ENCODE measurements at regions not wholly inside any gene's neighbourhood (a gene's known extent, or its start where the extent isn't known, plus 50 kb on each side); places are given as distances from the start of the nearest gene placed in this dataset.

DNA sequence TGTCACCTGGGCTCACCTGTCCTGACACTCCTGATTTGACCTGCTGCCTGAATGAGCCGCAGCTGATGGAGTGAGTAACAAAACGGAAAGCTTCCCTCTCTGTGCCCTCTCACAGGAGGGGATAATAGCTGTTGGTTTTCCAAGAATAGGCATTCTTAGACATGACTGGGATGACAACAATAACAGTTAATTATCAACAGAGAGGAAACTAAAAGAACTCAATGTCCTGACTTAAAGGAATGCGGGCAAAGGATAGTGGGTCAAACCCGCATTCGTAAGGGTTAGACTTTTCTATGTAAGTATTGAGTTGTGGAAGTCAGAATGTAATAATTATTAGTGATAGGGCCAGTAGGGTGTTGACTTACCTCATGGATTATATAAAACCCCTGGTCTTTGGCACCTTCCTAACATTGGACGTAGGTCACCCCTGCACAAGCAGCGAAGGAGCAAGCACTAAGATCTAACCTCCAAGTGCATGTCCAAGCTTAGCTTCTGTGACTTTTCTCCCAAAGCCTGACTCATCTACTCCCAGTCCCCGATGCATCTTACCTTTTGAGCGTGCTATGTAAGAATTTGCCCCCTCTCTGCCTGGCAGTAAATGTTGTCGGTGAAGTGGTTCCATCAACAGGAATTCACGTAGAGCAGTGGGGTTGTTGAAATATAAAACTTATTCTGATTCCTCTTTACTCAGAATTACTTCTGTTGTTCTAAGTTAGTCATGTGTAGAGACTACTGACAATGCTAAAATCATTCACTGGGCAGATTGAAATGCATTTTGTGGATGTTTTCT lies 442.3 kb downstream of the FGF9 start:
- no peak for DNase-seq (ENCODE audit: extremely low read depth, low read depth, low spot score)

DNA sequence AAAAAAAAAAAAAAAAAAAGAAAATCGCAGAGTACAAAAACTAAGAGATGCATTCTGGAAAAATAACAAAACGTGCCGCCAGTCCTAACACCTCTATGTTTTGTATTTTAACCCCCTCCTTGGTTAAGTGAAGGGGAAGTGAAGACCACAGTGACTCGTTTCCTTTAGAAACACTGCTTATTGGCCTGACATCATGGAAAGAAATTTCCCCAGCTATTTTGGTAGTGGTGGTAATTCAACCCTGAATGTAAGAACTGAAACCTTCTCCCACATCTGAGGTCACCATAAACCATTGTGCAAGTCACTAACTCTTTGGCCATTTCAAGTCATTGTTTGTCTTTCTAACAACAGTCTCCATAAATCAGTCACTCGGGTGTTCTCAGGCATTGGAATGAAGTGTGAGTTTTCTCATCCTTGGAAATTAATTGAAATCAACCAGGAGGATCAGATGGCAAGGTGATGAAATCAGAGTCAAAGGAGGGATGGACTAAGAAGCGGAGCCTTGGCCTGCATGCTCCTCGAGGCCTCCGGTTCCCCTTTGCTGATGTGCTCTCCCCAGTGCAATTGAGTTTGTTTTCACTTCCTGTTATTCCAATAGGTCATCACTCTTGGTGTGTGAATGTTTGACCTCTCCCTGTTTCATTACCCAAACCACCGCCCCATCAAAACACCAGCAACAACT lies 443.9 kb downstream of the FGF9 start:
- DNase-seq (ENCODE audit: extremely low read depth, low read depth, low spot score): no peak

DNA sequence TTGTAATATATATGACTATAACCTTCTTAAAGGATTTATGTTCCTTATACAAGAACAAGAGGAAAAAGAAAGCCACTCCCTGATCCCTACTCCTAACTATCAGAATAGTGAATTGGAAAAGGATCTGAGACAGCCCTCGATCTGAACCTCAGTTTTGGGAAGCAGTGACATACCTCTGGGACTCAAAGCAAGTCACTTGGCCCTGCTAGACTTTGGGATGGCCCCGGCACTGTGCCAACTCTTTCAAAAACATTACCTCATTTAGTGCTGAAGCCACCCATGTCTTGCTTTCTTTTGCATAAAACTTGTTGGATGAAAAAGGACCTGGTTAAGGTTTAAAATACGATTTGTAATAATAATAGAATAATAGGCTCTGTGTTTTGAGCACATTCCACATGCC lies 447.3 kb downstream of the FGF9 start:
- DNase-seq (ENCODE audit: extremely low read depth, low read depth, low spot score): no peak

DNA sequence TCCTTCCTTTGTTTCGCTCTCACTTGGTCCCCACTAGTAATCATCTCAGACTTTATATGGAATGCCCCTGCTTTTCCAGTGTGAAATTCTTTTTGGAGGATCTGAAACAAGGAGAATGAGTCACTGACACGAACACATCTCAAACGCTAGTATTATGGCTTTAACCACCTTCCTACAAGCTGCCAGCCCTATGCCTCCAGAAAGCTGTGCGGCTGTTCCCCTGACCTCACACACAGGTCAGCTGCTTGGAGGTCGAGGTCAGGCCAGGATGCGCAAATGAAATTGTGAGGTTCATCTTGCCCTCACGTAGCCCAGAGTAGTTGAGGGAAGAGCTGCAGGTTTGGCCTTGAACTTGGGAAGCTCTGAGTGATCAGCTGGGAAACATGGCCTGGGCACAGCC lies 449.8 kb downstream of the FGF9 start:
- DNase-seq (ENCODE audit: extremely low read depth, low read depth, low spot score): no peak

DNA sequence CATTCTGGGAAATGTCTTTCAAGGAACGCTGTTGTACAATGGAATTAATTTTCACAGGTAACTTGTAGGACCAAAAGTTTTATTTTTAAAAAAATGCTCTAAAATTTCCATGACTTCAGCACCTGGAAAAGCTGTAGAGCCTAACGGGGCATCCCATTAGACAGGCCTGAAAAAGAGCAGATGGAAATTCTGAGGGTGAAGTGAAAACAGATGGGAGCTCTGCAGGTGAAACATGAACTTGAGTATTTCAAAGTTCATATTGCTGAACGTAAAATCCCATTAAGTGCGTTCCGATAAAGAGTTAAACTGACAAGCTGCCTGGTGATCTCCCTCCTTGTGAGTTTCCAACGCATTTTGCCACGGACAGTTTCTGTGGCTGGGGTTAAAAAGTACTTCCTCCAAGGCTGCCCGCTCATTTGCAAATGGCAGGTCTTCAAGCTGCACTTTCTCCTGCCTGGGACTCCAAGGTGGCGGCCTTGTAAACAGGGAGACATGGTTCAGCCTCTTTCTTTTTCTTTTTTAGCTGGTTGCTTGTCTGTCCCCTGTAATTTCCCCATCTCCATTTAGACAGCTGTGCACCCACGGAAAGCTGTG lies 450.4 kb downstream of the FGF9 start:
- DNase-seq (ENCODE audit: extremely low read depth, low read depth, low spot score): no peak

DNA sequence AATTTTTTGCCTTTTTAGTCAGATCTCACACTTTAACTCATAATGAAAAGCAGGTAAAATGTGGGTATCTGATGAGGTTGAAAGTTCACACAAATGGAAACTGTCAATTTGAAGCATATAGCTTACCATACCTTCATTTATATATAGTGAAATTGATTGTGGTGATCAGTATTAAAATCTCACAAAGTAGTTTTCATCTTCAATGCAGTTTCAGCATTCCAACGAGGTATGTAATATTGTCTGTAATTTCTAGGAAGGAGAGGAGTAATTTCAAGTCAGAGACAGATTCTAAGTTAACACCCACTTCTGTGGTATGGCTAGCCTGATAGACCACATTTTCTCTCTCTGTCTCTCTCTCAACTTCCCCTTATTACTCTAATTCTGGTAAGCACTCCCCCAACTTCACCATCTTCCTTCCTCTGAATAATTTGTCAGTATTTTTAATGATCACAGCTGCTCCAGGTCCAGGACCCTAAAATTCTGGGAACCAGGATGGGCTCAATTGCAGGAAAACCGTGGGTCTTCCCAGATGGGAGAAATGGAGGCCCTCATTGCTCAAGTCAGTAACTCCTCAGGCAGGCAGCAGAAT lies 455.7 kb downstream of the FGF9 start:
- no peak for DNase-seq (ENCODE audit: extremely low read depth, low read depth, low spot score)

DNA sequence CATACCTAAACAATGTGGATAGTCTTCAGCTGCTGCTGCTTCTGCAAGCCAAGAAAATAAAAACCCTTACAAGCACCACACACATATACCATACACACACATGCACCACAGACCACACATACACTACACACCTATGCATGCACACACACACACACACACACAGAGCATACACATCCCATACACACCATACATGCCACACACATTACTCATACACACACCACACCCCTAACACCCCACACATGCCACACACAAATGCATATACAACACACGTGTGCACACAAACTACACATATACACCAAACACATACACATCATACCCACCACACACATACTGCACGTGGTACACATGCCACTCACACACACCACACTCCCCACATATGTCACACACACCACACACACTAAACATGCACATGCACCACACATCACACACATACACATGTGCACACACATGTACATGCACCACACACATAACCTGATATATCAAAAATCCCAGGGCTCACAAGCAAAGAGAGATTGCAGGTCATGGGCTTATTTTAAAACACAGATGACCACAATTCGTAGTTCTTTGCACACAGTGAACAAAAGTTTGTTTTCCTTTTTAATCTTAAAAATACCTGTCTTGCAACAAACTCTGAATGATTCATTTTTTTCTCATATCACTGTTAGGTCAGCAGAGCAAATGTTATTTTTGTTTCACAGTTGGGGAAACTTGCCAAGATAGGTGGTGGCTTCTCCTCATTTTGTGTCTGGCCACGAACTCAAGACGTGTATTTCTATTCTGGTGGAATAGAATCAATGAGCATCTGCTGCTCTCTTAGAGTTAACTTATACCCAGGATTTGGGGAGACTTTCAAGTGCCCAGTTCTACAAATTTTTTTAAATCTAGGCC lies 456.6 kb downstream of the FGF9 start:
- DNase-seq (ENCODE audit: extremely low read depth, low read depth, low spot score): no peak

DNA sequence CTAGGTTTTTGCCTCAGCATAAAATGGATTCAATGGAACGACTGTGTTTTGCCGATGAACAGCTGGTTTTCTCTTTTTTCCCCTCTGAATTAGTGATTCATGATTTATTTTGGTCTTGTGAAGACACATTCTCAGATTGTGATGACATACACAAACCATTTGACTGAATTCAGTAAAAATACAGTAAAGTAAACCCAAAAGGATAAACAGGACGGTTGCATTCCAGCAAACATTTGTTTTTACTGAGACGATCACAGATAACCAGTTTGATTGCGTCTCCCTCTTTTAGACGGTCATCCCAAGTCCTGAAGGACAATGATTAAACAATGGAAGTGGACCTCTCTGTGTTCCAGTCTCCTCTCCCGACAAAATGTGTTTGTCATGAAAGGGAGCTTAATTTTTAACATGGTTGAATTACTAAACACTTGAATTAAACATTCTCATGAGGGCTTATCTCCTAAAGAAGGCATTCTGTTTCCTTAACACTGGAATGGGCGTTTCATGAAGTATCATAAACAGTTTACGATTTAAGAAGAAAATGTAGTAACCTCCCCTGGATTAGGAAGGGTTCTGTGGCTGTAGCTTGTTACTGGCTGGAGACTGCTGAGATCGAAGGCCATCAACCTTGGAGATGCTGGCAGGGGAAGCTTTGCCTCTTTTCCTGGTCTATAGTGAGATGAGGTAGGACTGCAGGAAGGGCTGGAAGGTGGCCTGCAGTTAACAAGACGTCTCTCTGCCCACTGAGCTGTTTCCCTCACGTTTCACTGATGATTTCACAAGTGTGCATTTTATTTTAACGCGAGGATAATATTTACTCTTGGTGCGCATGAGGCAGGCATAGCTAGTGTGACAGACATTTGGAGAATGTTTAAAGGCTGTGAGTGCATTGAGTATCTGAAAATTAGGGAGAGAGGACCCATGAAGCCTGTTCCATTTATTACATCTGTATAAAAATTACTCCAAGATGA lies 457.9 kb downstream of the FGF9 start:
- no peak for DNase-seq (ENCODE audit: extremely low read depth, low read depth, low spot score)

DNA sequence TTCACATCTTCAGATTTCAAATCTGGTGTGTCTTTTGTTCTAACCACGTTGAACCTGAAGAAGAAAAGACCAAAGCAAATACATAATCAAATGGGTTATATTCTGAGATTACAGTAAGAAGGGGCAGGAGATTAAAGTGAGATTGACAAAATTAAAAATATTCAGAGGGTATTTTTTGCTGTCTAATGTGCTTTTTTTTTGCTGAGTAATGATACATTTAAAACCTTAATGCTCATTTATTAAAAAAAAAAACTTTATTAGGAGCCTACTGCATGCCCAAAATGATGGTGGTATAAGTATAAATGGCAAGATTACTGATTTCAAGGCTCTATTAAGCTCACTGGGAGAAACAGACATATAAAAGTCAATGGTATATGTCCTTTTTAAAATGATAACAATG lies 459.4 kb downstream of the FGF9 start:
- no peak for DNase-seq (ENCODE audit: extremely low read depth, low read depth, low spot score)

DNA sequence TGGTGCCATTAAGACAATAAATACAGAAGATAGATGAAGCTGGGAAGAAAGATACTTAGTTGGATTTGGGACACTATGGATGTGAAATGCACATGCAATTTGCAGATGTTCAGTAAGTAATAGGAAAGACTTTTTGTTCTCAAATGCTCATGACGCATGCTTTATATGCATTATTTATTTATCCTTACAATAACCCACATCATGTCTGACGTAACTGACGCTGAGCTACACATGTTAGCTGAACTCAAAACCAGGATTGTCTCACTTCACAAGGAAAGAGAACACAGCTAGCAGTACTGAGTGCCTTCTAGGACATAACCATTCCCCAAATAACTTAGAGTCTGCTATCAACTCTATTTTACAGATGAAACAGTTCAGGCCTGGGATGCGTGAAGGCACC lies 463.4 kb downstream of the FGF9 start:
- no peak for DNase-seq (ENCODE audit: extremely low read depth, low read depth, low spot score)

DNA sequence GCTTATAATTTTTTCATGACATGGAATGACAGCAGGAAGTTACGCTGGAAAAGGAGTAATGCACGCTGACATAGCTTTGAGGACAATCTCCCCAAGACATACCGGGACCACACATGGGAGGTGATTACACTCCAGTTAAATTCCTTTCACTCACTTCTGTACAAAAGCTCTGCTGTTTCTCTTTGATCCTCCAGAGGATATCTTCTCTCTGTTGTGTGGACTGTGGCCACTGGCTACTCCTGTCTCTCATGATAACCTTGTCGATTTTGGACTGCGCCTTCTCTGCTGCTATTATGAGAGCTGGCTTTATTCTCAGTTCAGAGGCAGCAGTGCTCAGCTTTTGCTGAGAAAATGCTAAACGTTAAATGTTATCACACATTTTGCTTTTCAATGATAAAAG lies 464.6 kb downstream of the FGF9 start:
- no peak for DNase-seq (ENCODE audit: extremely low read depth, low read depth, low spot score)

DNA sequence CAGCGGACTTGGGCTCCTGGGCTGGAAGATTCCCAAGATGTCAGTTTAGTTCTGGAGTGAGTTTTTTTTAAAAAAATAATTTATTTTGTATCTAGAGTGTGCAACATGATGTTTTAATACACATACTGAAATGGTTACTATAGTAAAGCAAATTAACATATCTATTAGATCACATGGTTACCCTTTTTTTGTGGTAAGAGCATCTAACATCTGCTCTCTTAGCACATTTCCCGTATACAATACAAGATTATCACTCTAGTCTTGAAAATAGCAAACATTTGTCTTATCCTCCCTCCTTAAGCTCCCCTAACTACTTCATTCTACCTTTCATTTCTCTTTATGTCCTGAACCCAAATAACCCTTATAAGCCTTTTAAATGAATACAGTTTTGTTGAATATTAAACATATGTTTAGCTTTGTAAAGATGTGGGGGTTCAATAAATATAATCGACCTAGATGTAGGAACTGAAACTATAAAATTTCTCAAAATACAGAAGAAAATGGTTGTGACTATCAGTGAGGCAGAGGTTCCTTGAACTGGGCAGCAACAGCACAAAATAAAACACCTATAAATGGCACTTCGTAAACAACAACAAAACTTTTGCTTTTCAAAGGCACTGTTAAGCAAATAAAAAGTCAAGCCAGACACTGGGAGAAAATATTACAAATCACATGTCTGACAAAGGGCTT lies 466.6 kb downstream of the FGF9 start:
- no peak for DNase-seq (ENCODE audit: extremely low read depth, low read depth, low spot score)

DNA sequence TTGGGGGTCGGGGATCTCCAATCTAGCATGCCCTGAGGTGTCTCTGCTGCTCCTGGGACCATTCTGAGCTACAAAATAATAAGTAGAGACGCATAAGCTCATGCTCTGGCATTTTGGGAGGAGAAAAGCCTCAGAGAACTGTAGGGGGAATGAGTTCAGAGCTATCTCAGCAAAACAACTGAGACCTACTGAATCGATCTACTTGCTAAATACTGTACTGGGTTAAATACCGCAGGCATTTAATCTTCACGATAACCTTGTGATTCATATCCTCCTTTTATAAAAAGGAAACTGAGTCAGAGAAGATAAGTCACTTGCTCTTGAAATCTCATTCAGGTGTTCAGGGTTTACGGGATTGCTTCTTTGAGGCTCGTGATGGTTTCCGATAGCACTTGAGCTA lies 468.1 kb downstream of the FGF9 start:
- DNase-seq (ENCODE audit: extremely low read depth, low read depth, low spot score): no peak

DNA sequence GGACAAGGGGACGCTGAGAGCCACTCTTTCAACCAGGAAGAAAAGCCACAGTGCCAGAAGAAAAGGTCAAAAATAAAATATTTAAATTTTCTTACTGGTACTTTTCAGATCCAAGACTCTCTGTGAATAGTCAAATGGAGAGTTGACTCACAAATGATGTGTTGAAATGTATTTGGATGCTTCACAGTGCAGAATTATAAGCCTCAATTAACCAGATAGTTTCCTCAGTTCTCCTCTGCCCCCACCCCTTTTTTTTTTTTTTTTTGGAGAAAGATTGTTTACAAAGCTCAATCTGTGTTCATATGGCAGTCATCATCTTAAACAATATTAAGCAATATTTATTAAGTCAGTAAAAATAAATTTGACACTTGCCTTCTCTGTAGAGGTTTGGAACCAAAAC lies 470.8 kb downstream of the FGF9 start:
- no peak for DNase-seq (ENCODE audit: extremely low read depth, low read depth, low spot score)

DNA sequence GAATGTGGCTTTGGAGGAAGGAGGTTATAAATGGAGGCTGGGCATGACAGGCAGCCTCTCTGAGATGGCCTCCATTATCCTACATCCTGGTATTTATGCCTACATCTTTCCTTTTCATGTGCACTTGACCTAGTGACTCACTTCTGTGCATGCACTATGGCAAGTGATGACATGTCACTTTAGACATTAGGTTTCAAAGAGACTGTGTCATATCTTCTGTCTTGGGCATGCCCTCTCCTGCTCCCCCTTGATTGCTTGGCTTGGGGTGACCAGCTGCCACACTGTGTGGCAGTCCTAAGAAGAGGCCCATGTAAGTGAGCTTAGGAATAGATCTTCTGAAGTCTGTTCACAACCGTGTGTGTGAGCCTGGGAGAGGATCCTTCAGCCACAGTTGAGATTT lies 472.8 kb downstream of the FGF9 start:
- no peak for DNase-seq (ENCODE audit: extremely low read depth, low read depth, low spot score)

DNA sequence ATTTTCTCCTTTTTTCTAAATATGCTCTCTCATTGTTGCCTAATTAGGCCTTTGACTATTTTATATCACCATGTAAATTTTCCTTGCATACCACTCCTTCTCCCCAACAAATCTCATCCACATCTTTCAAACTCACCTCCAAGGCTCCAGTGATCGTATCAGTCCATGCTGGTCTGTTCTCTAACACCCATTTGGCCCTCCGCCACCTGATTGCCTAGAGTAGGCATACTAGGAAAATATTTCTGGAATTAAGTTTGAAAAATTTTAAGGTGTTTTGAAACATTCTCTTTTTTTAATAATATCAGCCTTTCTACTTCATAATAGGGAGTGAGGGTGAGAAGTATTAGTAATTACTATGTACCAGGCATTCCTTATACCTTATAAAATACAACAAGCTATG lies 473.9 kb downstream of the FGF9 start:
- no peak for DNase-seq (ENCODE audit: extremely low read depth, low read depth, low spot score)

DNA sequence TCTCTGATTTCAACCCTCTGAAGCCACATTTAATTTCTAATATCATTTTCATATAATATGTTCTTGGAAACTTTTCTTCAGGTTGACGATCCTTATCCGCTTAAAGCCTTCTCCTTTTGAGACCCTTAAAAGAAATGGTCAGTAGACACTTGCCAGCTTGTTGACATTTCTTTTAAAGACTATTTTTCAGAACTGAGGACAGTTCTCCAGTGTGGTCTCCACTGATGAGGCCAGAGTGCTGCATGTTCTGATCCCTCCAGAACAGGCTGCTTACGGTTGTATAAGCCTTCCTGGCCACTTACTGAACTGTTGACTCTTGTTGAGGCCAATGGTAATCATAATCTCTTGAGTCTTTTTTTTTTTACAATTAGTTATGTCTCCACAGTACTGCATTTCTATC lies 477.3 kb downstream of the FGF9 start:
- DNase-seq (ENCODE audit: extremely low read depth, low read depth, low spot score): no peak

DNA sequence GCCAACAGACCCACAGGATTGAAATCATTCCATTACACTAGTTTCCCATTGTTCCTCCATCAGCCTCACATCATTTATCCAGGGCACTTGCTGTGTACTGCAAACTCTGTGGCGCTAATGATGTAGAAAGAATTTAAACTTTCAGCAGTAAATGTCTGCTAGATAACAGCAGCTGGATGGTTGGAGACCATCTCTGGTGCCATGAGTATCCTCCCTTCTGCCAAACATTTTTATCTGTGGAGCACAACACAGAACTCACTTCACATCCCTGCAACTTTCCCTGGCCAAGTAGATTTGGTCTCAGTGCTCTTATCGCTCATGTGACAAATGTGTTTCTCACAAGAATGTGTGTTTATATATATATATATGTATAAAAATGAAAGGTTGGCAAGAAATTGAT lies 481.9 kb downstream of the FGF9 start:
- no peak for DNase-seq (ENCODE audit: extremely low read depth, low read depth, low spot score)

DNA sequence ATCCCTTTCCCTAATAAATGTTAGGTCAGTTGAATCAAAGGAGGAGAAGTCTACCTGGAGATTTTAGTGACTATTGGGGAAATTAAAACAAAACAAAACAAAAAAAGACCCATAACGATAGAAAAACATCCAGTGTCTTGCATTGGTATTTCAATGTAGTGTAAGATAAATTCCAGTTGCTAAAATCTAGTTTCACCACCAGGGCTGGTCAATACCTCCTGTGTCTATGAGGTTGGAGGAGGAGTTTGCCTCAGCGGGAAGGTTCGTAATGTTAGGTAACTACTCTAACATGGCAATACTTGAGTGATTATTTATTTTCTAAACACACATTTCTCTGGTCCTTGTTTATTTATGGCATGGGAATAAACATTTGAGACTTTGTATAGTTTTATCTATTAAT lies 483.2 kb downstream of the FGF9 start:
- no peak for DNase-seq (ENCODE audit: extremely low read depth, low read depth, low spot score)

Measured in glomerular endothelial cell (primary cell).